Stimulated activated CD4-positive, alpha-beta T cell treated with anti-CD3 and anti-CD28 coated beads, Interleukin-1b, Interleukin-23, amount 100 ng/mL, for 48 hours (primary cell): ENCODE measurements at regions not wholly inside any gene's neighbourhood (a gene's known extent, or its start where the extent isn't known, plus 50 kb on each side); places are given as distances from the start of the nearest gene placed in this dataset.
"Not testable (repeated sequence)": the region's sequence is repeated elsewhere in the genome, so short reads cannot be mapped to it uniquely, and the experiment has no call there.

Experiments
- DNase-seq: peaks from one replicate; pipeline ENCODE4 v3.0.0-alpha.2; 2020

DNA sequence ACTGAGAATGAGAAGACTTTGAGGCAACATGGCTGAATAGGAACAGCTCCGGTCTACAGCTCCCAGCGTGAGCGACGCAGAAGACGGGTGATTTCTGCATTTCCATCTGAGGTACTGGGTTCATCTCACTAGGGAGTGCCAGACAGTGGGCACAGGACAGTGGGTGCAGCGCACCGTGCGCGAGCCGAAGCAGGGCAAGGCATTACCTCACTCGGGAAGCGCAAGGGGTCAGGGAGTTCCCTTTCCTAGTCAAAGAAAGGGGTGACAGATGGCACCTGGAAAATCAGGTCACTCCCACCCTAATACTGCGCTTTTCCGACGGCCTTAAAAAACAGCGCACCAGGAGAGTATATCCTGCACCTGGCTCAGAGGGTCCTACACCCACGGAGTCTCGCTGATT, 829.9 kb downstream of the GLUD2 start:
- not testable (repeated sequence) for DNase-seq

DNA sequence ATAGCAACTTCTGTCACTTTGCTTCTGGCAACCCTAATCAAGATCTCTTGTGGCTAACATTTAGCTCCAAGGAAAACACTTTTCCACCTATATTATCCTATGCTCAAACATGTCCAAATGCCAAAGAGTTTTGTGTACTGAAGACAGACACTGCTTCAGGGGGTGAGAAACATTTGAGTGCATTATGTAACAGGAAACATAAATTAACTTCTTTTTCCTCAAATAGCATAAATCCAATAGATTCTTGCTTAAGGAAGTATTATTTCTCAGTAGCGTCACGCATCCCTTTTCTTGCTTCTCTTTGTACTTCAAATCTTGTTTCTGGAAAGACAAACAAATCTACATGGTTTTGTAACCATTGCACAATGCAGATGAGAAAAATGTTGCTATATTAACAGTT, 839.1 kb downstream of the GLUD2 start:
- DNase-seq: no peak

DNA sequence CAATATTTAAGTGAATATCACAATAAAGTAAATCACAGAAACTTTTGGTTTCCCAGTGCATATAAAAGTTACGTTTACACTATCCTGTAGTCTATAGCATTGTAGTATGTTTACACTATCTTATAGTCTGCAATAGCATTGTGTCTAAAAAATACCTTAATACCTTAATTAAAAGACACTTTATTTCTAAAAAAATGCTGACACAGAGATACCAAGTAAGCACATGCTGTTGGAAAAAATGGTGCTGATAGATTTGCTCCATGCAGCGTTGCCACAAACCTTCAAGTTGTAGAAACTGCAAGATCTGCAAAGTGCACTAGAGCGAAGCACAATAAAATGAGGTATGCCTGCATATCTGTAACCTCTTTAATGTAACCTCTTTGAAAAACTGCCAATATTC, 847.3 kb downstream of the GLUD2 start:
- DNase-seq: no peak

DNA sequence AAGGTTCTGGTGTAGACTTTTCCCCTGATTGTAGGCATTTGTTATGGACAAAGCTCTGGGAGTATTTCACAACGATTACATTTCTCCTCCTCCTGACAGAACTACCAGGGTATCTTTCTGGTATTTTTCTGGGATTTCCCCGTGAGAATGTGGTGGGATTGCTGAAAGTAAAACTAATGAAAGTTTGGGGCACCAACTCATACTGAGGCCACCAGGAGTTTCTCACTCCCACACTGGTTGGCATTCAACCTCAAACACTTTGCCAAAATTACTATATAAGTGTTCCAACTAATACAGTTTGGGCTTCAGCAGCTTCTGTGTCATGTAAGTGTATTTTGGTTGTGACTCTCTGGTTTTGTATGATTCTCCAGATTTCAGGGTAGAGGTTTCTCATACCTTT, 855.1 kb downstream of the GLUD2 start:
- DNase-seq: no peak

DNA sequence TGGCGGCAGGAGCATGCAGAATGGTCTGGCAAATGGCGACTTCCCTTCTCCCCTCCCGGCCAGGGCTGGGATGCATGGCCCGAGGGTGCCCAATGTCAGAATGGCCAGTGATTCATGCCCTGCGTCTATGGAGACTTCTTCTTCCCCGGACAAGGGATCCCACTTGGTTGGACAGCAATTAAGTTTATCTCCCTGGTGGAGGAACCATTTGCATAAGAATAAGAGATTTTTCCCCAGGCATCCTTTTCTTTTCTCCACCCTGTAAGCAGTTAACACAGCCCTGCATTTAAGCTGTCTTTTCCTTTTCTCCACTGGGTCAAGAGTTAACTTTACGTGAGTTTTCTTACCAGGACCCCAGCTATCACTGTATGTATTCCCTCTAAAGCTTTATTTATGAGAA, 856.6 kb downstream of the GLUD2 start:
- DNase-seq: no peak

DNA sequence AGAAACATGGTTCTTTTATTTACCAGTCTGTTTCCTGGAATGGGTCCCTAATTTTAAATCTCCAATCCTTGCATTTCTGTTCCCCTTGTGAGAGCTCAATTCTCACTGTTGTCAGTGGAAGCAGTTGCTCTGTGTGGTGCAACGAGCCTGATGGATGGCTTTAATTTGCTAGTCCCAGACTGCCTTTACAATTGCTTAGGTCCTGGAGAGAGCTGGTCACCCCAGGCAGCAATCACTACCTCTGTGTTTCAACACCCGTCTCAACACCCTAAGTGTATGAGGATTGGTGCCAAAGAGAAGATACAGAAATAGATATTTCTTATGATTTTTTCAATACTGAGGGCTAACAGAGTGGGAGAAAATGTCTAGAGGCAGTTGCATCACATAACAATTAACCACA, 873.8 kb downstream of the GLUD2 start:
- DNase-seq: no peak

DNA sequence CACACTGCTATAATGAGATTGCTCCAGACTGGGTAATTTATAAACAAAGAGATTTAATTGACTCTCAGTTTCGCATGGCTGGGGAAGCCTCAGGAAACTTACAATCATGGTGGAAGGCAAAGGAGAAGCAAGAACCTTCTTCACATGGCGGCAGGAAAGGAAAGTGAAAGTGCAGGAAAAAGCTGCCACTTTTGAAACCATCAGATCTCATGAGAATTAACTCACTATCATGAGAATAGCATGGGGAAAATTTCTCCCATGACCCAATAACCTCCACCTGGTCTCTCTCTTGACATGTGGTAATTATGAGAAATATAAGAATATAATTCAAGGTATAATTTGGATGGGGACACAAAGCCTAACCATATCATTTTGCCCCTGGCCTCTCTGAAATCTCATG, 884.2 kb downstream of the GLUD2 start:
- no peak for DNase-seq

DNA sequence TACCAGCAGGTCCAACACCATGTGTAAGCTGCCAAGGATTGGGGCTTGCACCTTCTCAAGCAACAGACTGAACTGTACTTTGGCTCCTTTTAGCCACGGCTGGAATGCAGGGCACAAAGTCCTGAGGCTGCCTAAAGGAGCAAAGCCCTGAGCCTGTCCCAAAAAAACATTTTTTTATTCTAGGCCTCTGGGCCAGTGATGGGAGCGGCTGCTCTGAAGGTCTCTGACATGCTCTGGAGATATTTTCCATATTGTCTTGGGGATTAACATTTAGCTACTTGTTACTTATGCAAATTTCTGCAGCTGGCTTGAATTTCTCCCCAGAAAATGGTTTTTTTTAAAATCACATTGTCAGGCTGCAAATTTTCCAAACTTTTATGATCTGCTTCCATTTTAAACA, 885.3 kb downstream of the GLUD2 start:
- no peak for DNase-seq

DNA sequence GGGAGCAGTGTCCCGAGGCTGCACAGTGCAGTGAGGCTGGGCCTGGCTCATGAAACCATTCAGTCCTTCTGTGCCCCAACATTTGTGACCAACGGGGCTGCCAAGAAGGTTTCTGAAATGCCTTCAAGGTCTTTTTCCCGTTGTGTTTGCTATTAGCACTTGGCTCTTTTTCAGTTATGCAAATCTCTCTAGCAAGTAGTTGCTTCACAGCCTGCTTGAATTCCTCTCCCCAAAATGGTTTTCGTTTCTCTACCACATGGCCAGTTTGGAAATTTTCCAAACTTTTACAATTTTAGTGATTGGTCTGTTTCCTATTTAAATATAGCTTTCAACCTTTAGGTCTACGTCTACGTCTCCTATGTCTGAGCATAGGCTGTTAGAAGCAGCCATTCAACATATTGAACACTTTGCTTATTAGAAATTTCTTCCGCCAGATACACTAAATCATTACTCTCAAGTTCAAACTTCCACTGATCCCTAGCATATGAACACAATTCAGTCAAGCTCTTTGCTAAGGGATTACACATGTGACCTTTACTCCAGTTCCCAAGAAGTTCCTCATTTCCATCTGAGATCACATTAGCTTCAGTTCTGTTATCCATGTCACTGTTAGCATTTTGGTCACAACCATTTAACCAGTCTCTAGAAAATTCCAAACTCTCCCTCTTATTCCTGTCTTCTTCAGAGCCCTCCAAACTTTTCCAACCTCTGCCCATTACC, 901.8 kb downstream of the GLUD2 start:
- no peak for DNase-seq

DNA sequence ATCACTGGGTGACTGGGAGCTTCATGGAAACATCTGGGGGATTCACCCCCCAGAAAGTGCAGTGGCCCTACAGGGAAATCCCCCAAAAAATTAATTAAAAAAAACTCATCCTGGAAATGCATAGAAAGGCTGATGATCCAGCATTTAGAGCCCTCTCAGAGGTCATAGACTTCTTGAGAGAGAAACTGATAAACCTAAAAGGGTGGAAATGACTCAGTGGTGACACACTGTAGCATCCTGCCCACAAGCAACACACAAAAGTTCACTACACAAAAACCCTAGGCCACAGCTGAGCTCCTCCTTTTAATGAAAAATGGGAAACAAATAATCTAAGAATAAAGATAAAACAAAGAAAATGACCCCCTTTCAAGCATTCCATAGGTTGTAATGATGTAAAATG, 911.5 kb downstream of the GLUD2 start:
- no peak for DNase-seq

DNA sequence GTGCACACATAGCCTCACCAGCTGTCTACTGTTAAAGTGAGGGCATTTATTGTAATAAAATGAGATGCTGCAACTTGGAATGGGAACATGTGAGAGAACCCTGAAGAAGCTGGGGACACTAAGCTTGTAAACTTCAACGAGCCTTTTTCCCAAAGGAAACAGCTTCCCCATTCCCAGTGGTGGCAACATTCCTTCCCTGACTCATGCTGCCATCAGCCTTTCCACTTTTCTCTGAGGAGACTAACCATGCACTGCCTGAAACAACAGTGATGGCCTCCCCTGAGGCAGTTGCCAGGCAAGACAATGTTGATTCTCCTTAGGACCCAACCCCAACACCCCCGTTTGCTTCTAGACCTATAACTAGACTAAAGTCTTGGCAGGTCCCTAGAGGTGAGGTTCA, 928.3 kb downstream of the GLUD2 start:
- DNase-seq: no peak

DNA sequence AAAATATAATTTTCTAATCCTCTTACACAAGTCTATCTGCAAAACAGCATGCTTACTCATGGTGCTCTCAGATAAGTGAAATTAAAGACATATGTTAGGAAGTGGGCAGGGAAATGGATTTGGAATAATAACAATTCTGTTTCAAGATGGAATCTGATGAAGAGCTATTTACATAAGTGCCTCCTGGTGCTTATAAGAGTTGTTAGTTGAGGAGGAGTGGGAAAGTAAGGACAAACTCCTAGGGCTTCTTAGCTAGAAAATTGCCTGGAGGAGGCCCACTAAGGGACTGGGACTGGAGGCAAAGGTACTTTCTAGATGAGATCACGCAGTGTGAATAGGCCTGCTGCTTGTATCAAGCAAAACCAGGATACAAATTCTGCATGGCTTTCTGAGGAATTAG, 939.8 kb downstream of the GLUD2 start:
- DNase-seq: no peak

DNA sequence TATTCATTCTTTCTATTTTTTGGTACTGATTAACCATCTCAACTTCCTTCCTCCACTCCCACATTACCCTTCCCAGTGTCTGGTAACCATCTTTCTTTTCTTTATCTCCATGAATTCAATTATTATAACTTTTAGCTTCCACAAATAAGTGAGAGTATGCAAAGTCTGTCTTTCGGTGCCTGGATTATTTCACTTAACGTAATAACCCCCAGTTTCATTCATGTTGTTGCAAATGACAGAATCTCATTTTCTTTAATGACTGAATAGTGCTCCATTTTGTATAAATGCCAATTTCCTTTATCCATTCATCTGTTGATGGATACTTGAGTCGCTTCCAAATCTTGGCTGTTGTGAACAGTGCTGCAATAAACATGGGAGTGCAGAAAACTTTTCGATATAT, 940.4 kb downstream of the GLUD2 start:
- DNase-seq: no peak

DNA sequence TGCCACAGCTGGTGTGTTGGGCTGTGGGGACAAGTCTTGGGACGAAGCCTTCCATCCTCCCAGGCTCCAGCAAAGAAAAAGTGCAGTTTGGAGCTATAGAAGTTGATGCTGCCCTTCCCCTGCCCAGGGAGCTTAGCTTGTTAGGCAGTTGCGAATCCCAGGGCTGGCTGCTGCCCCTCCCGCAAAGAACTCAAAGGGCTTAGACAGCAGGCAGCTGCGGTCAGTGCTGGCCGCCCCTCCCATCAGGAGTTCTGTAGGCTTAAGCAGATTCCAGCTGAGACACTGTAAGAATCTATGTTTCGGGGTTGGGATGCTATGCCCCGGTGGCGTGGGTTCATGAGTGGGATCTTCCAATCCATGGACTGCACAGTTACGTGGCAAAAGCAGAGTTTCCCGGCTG, 956.7 kb downstream of the GLUD2 start:
- no peak for DNase-seq

DNA sequence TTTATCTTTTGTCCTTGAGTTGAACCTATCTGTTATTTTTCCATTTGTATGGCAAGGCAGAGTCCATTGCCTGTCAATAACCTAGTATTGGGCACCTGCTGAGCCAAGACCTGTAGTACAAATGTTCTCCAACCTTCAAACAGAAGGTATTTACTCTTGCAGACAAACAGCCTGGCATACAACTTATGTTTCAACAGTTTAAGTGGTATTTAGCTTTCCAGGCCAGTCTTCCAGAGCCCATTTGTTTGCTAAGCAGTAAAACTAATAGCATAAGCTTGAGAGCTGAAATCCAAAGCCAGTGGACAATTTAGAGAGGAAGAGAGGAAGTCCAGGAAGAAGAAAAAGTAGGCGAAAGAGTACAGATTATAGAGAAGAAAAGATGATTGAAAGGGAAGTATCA, 979.3 kb downstream of the GLUD2 start:
- no peak for DNase-seq

DNA sequence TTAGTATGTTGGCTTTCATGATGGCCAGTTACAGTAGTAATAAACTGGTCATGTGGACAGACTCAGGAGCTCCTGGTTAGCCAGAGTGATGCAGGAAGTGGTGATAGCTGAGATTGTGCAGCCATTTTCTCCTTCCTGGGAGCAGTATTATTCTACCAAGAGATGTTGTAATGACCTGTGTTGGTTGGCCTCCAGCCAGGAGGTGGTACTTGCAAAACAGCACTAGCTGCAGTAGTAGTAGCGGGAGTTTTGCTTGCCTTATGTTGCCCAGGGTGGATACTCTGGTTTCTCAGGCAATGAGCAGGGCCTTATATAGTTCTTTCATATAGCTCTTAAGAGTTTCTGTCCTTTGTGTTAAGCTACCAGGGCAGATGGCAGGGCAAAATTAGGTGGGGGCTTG, 998.8 kb downstream of the GLUD2 start:
- DNase-seq: no peak

DNA sequence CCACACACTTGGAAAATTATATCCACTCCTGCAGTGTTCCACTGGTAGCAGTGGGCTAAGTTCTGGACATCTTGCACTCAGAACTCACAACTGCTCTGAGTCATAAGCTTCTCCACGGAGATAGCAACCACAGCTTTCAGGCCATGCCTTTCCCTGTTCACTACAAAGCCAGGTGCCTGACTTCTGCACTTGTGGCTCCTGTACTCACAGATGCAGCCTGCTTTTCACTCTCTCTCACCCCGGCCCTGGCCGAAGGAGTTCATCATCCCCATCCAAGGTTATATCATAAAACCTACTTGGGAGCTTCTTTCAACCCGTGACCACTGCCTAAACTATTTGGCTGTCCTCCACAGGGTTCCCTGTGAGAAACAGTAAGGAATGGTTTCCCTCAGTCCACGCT, 999.4 kb downstream of the GLUD2 start:
- DNase-seq: no peak

DNA sequence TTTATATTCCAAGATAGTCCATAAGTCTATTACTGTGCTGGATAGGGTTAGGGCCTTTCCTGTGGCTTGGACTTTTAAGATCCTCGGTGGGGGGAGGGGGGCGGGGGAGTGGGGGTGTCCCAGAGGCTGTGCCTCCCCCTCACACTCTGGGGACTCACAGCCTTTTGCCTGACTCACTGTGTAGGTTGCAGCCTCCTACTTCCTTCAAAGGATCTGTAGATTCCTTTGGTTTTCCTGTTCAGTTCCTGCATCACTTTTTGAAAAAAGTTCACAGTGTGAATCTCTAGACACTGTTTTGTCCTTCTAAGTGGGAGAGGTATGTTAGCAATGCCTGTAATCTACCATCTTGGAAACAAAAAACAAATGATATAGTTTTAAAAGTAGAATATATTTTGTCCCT, 999.9 kb downstream of the GLUD2 start:
- DNase-seq: no peak

DNA sequence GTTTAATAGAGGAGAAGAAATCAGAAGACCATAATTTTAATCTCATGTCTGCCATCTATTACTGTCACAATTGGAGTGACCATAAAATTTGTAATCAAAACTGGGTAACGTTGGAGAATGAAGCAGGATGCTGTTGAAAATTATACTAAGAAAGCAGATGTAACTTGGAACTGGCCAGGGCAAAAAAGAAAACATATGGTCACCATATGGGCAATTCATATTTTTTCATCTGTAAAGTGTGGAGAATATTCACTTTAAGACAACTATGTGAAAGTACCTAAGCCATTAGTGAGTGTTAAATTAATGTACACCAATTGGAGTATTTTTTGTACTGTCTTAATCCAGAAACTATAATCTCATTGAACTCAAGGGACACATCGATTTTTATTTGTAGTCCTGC, 1008.0 kb downstream of the GLUD2 start:
- no peak for DNase-seq

DNA sequence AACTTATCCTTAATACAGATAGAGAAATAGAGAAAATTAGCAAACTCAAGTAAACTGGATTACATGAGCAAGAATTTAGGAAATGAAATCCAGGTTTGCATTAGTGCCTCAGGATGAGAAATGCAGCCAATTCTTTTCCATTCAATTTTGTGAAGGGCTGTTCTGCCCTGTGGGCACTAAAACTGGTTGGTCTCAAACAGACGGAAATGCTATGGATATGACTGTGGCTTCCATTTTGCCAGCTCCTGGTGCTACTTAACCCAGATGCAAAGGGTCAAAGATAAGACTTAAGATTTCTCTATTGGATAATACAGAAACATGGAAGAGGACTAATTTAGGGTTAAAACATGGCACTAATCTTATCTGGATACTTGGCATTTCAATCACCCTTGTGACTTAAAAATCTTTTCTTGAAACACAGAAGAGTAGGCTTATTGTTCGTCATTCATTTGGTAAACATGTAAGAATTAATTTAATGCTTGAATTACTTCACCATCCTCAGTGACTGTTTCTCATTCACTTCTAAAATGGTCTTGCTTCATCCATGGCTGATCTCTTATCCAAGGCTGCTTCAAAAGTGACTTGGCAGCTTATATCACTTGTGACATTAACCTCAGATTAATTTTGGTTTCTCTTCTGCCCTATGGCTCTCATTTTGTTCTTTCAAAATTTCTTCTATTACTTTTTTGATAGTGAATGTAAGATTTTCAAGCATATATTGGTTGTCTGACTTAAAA, 1008.7 kb downstream of the GLUD2 start:
- no peak for DNase-seq

DNA sequence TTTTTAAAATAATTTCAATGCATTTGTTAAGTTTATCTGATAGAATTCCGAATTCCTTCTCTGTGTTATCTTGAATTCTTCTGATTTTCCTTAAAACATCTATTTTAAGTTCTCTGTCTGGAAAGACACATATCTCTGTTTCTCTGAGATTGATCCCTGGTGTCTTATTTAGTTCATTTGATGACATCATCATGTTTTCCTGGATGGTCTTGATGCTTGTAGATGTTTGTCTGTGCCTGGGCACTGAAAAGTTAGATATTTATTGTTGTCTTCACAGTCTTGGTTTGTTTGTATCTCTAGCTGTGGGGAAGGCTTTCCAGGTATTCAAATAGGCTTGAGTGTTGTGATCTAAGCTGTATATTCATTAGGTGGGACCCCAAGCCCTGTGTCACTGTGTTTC, 1028.8 kb downstream of the GLUD2 start:
- DNase-seq: no peak

DNA sequence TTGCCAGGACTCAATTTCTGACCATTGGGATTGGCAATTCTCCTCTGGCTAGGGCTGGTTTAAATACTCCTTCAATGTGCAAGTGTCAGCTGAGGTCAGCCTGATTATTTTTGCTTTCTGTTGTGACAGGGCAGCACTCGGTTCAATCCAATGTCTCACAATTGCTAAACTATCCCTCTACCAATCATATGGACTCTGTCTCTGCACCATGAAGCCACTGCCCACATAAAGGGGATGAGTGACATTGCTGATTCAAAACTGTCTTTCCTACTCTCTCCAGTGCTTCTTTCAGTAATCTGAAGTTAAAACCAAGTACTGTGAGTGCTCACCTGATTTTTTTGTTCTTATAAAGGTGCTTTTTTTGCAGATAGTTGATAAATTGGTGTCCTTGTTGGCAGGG, 1030.7 kb downstream of the GLUD2 start:
- DNase-seq: no peak

DNA sequence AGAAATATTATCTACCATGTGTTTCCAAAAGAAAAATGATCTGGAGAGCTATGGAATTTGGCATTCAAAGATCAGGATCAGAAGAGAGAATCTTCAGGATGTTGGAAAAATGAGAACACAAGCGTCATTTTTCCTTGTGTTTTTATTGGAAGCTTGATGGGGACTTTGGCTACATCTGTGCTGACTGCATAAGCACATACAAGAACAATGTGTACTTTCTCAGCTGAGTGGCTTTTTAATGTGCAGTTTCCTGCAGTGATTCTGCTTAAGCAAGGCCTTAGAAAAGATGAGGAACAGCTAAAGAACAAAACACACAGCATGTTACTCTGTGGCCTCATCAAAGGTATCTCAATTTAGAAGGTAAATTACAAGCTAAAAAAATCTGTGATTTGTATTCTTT, 1039.9 kb downstream of the GLUD2 start:
- DNase-seq: no peak

DNA sequence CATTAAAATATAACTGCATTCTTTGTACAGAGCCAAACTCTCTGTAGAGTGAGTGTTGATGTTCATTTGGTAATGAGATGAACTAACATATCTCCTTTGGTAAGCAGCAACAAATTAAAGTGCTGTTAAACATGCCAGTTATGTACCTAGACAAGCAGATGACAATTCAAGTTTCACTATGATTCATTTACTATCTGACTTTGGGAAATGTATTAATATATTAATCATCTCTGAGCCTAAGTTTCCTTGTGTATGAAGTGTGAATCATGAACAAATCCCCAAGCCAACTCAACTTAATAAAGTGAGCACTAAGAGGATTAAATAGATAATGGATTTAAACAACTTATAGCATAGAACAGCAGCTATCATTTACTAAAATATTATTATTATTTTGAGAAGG, 1044.2 kb downstream of the GLUD2 start:
- no peak for DNase-seq

DNA sequence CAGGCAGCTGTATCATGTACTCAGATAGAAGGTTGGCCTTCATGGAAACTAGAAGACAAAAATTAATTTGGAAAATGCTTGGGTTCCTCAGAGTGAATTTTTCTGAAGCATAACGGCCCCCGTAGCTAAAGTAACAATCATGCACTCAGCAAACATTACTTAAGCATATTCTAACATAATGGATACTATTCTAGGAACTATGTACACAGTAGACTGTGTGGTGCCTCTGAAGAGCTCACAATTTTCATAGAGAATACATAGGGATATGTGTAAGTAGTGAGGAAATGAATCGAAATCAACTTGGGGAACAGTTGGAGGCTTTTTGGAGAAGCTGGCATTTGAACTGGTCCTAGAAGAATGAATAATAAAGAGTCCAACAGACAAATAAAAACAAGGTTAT, 1045.0 kb downstream of the GLUD2 start:
- no peak for DNase-seq
